Middle frontal gyrus (tissue), 1 donor: ENCODE measurements at regions not wholly inside any gene's neighbourhood (a gene's known extent, or its start where the extent isn't known, plus 50 kb on each side); places are given as distances from the start of the nearest gene placed in this dataset.
"Not testable (repeated sequence)": the region's sequence is repeated elsewhere in the genome, so short reads cannot be mapped to it uniquely, and the experiment has no call there.

Experiments
- DNase-seq: peaks from one replicate; pipeline ENCODE4 v3.0.0-alpha.2; 2015; ENCODE audit warnings: low spot score; ENCODE audit errors: extremely low spot score

DNA sequence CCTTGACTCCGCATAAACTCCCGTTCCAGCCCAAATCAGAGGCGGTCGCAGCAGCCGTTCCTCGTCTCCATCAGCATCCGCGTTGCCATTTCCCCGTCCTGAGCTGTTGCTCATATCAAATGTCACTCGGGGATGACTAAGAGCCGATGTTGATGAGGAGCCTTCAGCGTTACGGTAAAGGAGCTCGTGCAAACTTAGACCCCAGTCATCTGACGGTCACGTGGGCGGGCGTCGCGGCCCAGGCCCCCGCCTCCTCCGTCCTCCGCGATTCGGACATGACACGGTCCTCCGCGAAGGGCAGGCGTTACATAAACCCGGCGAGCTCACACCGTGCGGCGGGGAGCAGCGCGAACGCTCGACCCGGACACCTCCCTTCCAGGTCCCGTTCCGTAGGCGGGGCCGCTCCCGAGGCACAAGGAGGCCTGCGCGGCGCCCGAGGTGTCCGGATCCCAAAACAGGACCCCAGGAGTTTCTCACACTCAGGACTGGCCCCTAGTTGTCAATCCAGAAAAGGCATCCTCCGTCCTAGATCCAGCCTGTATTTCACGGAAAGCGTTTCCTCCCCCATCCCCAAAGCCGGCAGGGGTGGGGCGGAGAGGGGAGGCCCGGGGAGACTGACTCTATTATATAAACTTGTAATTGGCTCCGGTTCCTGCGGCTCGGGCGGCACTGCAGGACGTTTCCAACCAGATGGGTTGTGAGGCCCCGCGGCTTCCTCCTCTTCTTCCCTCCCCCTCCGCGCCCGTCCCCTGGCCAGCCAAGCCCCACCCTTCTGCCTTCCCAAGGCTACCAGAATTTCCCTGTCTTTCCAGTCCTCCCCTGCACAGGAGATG lies 100.0 kb upstream of the IGF1R start:
- no peak for DNase-seq

DNA sequence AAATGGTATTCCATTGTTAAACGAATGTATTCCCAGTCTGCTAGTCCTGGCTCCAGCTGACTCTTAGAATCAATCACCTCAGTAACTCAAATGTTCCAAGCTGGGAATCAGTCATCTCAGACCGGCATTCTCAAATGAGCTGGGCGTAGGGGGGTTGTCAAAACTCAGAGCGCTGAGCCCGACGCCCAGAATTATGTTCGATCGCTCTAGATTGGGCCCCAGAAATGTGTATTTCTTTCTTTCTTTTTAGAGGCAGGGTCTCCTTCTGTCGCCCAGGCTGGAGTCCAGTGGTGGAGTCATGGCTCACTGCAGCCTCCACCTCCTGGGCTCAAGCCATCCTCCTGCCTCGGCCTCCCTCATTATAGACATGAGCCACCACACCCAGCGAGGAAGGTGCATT lies 99.3 kb upstream of the IGF1R start:
- DNase-seq: no peak

DNA sequence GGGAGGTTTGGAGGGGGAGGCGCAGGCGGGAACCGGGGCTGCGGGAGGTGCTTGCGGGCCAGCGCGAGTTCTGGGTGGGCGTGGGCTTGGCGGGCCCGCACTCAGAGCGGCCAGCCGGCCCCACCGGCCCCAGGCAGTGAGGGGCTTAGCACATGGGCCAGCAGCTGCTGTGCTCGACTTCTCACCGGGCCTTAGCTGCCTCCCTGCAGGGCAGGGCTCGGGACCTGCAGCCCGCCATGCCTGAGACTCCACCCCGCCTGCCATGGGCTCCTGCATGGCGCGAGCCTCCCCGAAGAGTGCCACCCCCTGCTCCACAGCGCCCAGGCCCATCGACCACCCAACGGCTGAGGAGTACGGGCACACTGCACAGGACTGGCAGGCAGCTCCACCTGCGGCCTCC lies 98.6 kb upstream of the IGF1R start:
- no peak for DNase-seq

DNA sequence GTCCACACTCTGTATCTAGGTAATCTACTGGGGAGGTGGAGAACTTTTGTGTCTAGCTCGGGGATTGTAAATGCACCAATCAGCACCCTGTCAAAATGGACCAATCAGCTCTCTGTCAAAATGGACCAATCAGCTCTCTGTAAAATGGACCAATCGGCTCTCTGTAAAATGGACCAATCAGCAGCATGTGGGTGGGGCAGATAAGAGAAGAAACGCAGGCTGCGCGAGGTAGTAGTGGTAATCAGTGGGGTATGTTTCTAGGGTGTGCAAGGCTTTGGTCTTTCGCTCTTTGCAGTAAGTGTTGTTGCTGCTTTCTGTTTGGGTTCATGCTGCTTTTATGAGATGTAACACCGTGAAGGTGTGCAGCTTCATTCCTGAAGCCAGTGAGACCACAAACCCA lies 98.0 kb upstream of the IGF1R start:
- DNase-seq: not testable (repeated sequence)

DNA sequence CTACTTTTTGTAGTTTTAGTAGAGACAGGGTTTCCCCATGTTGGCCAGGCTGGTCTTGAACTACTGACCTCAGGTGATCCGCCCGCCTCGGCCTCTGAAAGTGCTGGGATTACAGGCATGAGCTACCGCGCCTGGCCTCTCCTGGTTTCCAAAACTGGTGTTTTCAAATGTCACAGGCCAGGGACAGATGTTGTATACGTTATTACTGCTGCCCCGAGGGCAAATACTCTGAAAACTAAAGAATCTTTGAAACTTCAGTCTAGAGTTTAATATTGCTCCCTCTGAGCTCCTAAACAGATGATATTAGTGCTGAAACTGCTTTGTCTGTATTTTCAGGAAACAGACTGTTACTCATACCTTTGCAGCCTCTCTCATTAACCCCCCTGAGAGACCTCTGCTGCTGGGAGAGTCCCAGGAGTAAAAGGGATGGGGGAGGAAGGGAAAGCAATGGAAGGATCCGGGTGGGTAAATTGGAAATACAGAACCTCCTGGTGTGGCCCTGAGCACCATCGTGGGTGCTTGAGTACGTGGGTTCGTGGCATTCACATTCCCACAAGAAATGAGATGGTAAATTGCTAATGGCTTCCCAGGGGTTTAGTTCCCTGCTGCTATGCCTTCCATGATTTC lies 96.3 kb upstream of the IGF1R start:
- no peak for DNase-seq

DNA sequence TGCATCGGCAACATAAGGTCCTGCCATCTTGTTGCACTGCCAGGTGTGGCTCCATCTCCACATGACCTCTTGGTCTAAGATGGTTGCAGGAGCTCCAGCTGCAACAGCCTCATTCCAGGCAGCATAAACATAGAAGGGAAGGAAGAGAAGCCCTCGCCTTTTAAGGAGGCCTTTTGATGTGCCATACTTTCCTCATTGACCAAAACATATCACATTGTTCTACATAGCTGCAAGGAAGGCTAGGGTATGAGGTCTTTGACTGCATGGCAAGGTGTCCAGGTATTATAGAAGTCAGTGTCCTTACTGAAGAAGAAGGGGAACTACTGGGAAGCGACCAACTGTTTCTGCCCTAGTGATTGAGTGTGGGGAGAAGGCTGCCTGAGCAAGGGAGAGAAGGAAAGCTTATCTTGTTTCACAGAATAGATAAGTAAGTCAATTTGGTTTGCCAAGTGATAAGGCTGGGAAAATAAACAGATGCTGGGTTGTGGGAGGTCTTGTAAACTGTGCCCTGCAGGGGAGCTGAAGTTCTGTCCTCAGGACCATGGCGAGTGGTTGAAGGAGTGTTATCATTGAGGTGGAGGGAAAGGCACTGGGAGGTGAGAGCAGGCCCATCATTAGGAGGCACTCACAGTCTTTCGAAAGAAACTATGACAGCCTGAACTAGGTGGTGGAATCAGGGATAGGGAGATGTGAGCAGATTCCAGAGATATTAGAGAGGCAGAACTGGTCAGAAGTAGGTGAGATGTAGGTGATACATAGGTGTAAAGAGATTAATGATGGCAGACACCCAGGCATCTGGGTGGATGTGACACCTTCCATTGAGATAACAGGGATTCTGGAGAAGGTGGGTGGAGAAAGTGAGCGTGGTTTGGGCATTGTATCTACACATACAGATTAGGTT lies 93.8 kb upstream of the IGF1R start:
- DNase-seq: no peak

GRCh38 chr15:98555173-98555515 lies 93.2 kb upstream of the IGF1R start:
- no peak for DNase-seq

- no peak for DNase-seq
These were observed 92.0 kb upstream of the IGF1R start for GRCh38 chr15:98556321-98556720.

DNA sequence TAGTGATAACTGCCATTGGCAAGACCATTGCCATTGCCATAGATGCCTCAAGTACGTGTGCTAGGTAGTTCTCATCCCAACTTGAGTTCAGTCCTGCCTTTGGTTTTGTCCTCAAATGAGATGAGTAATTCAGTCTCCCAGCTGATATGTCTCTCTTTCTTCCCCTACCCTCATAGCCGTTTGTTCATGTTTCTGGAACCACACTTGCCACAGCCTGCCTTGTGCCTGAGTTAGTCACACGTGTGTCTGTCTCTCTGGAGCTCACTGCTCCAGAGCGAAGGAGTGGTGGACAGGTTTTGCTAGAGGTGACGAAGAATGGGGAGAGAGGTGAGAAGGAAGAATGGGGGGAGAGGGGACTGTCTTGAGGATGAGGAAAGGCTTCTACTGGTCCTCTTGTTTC lies 88.0 kb upstream of the IGF1R start:
- no peak for DNase-seq

- DNase-seq: no peak
These were observed 87.0 kb upstream of the IGF1R start for GRCh38 chr15:98561169-98561941.

GRCh38 chr15:98562331-98562937 lies 85.9 kb upstream of the IGF1R start:
- no peak for DNase-seq

DNA sequence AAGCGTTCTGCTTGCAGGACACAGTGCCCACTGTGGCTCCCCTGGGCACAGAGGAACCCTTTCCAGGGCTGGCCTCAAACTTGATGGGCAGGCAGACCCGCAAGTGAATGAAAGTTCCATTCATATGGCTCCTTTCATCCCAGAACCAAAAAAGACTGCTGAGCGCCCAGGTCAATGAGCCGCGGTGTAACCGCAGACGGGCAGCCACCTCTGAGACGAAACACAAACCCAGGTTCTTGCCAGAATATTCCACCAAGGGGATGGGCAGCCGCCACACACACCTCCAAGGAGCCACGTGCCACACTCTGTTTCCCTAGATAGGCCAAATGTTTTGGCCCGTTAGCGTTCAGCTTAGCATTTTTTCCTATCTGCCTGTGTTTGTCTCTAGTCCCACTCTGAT lies 82.8 kb upstream of the IGF1R start:
- no peak for DNase-seq

DNA sequence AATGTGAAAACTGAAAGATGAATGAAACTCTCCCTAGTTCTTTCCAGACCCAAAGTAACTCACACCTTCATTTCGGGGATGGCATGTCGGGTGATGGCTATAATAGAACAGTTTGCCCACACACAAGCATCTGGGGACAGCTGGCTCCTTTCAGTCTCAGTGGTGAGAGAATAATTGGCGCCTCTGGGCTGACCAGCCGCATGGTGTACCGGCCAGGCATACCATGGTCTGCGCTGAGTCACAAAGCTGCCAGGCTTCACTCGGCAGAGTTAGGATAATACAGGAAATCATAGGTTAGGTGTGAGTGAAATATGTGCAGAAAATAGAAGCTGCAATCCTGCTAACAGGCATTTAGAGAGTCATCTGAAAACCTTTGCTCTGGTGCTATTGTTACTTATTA lies 80.4 kb upstream of the IGF1R start:
- DNase-seq: no peak

DNA sequence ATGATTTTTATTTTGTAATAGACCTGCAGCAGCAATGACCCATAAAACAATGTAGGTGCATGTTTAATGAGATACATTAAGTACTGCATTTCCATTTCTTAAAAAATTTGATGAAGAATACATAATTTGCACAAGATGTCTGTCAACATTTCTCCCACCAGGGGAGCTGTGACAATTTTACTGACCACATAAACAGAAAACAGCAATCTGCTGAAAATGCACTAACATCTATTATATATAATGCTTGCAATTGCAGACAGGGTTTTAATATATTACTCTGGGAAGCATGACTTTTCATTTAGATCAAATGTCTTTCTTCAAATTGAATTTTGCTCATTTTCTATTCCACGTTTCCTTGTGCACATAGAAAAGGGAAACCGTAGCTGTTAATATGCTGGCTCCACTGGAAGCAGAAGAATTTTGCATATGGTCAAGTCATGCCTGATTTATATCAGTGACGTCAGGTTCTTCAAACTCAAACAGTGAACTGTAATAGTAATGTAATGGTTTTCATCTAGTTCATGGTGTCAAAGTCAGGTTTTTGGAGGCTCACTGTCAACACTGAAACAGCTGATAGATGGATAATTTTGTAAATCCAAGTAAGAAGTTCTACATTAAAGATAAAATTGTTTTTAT lies 79.8 kb upstream of the IGF1R start:
- no peak for DNase-seq

DNA sequence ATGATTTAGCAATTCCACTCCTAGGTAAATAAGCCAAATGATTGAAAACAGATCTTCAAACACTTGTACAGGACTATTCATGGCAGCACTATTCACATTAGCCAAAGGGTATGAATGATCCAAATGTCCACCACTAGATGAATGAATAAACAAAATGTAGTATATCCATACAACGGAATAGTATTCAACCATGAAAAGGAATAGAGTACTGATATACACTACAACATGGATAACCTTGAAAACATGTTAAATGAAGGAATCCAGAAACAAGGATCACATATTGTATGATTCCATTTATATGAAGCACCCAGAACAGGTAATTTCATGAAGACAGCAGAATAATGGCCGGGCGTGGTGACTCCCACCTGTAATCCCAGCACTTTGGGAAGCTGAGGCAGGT lies 78.2 kb upstream of the IGF1R start:
- DNase-seq: no peak

DNA sequence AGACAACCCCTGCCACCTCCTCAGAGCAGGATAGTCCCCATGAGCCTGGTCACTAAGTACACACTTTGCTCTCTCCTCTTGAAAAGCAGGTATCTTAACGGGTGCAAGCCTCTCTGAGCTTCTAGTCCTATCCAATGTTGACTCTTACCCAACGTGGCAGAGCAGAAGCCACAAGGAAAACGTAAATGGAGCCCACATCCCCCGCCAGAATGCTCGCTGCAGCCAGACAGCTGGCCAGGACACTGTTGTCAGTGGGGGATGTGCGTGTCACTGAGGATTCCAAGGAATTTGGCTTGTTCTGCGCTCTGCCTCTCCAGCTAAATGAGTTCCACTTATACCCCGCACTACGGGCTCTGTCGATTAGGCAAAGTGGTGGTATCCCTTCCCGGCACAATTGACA lies 67.8 kb upstream of the IGF1R start:
- DNase-seq: no peak

GRCh38 chr15:98581715-98582114 lies 66.6 kb upstream of the IGF1R start:
- DNase-seq: no peak

DNA sequence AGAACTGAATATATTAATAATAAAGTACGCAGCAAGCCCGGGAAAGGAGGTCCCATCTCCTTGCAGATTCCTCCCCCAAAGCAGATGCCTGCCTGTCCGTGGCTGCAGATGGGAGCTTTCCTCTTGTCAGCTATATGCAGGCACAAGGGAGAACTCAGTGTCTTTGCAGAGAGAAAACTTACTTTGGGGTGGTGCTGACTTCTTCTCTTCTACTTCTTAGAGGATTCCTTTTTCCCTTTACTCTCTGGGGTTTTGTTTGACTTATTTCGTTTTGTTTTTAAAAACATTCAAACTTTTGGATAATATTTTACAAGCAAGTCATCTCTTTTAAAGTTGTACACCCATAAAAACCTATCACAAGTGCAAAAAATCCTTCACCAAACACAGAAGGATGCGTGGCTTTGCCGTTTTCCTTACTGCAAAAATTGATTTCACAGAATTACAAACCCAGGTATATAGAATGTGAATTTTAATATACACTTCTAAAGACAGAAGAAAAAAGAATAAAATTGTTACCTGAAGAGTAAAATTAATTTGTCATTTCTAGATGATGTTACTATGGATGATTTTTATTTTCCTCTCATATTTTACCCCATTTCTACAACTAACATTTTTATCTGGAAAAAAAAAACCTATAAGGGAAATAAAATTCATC lies 65.3 kb upstream of the IGF1R start:
- no peak for DNase-seq

GRCh38 chr15:98583771-98584430 lies 64.4 kb upstream of the IGF1R start:
- no peak for DNase-seq

GRCh38 chr15:98586066-98586465 lies 62.3 kb upstream of the IGF1R start:
- no peak for DNase-seq
